Panc1 (cell line): ENCODE measurements at regions not wholly inside any gene's neighbourhood (a gene's known extent, or its start where the extent isn't known, plus 50 kb on each side); places are given as distances from the start of the nearest gene placed in this dataset.

Experiments
- ATAC-seq: fragments of 200-7000 bp; cut with Tn5 transposase; 2 replicates; pipeline ENCODE4 v1.9.1; 2020; ENCODE audit warnings: mild to moderate bottlenecking, moderate library complexity
- BruUV-seq: library from RNA; stranded (reverse); fragments of 400-500 nt; replicated peaks from 2 replicates; lab custom pipeline; 2021; lab: Mats Ljungman, UMichigan
- CTCF ChIA-PET: fragments of 300-600 bp; sonication (Branson Sonifier 250); formaldehyde crosslinking; loops from one replicate; lab custom pipeline; 2022; ENCODE audit warnings: antibody characterized with exemption; lab: Charles Lee
- POLR2A ChIA-PET: fragments of 300-600 bp; sonication (Branson Sonifier 250); formaldehyde crosslinking; loops from one replicate; lab custom pipeline; 2022; ENCODE audit warnings: antibody characterized with exemption; lab: Charles Lee
- DNase-seq: peaks from one replicate; pipeline ENCODE4 v3.0.0-alpha.2; 2010; ENCODE audit warnings: low read depth, low spot score
- H3K27ac ChIP-seq: 2 replicates; pipeline ENCODE4 v1.5.1; 2011; ENCODE audit warnings: mild to moderate bottlenecking, low read length, inconsistent platforms
- H3K27me3 ChIP-seq: fragments of 200-500 bp; sonication (Bioruptor generic); 2 replicates; pipeline ENCODE4 v1.6.0; 2014; ENCODE audit warnings: low read length, inconsistent platforms; ENCODE audit not compliant: control insufficient read depth, insufficient read depth
- H3K36me3 ChIP-seq: fragments of 200-500 bp; sonication (Bioruptor generic); 2 replicates; pipeline ENCODE4 v1.5.1; 2014; ENCODE audit warnings: inconsistent platforms, mild to moderate bottlenecking, low read length, moderate library complexity; ENCODE audit not compliant: control insufficient read depth, insufficient read depth
- H3K4me1 ChIP-seq: 2 replicates; pipeline ENCODE4 v1.5.1; 2011; ENCODE audit warnings: inconsistent platforms, mild to moderate bottlenecking, low read length, moderate library complexity; ENCODE audit not compliant: control insufficient read depth, insufficient read depth
- H3K4me3 ChIP-seq, 2 experiments: 2 replicates each; pipeline ENCODE4 v1.5.1; 2011 to 2012; ENCODE audit warnings: low read depth in 2 of 2, low read length in 2 of 2, mild to moderate bottlenecking in 2 of 2, inconsistent platforms in 1 of 2, moderate library complexity in 1 of 2
- H3K9me3 ChIP-seq: fragments of 200-500 bp; sonication (Bioruptor generic); 2 replicates; pipeline ENCODE4 v1.5.1; 2014; ENCODE audit warnings: low read depth, mild to moderate bottlenecking, inconsistent platforms, low read length, moderate library complexity; ENCODE audit not compliant: control insufficient read depth, insufficient read depth
- POLR2AphosphoS5 ChIP-seq: IDR thresholded peaks from 2 replicates; pipeline ENCODE4 v1.6.1; 2012; ENCODE audit warnings: mild to moderate bottlenecking, low read depth, low read length, moderate library complexity
- SIN3A ChIP-seq: IDR thresholded peaks from 2 replicates; pipeline ENCODE4 v1.6.1; 2012; ENCODE audit warnings: low read depth, mild to moderate bottlenecking, low read length, moderate library complexity, borderline replicate concordance; ENCODE audit not compliant: insufficient read depth
- TCF7L2 ChIP-seq: IDR thresholded peaks from 2 replicates; pipeline ENCODE4 v1.6.1; 2011; ENCODE audit warnings: mild to moderate bottlenecking, low read depth, low read length, inconsistent platforms
- in situ Hi-C: cut with HindIII; loops from 2 replicates; pipeline ENCODE4 v1.10.0; 2016; ENCODE audit warnings: low sequenced_read_pairs, low pct_unique_long_range_greater_than_20kb
- intact Hi-C: fragments of 100-400 bp; cut with micrococcal nuclease; formaldehyde crosslinking; loops from one replicate; pipeline ENCODE4 v1.10.0; 2022; ENCODE audit not compliant: unreplicated experiment
- TF ChIP-seq, protein P1 (sequence below), 2 experiments: IDR thresholded peaks; 2 replicates each; pipeline ENCODE4 v1.6.1; 2011 to 2012; ENCODE audit warnings: low read depth in 2 of 2, control low read depth in 1 of 2, low read length in 1 of 2, mild to moderate bottlenecking in 1 of 2, moderate library complexity in 1 of 2; ENCODE audit not compliant: insufficient read depth in 1 of 2
- TF ChIP-seq, protein P2 (sequence below): fragments of 450-650 bp; IDR thresholded peaks from 2 replicates; pipeline ENCODE4 v1.5.1; 2017; ENCODE audit warnings: mild to moderate bottlenecking

DNA sequence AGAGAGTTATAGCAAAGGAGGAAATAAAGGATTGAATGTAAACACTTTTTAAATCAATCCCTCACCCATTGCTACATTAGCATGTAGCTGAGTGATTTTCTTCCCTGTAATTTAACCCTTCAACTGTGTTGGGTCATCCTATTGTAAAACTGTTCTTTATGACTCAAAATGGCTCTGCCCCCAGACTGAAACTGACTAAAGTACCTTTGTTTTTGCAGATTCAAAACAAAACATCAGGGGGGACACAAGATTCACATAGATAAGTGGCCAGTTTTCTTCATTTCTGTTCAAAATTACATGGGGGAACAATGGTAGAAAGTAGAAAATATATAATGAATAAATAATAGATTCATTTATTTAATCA lies 268.4 kb downstream of the IGSF11 start:
- Histone ChIP-seq H3K27me3 (no peaks in the 10 kb centered on the region), H3K27ac (no peak overlapping the region), H3K4me3 (no peak overlapping the region), H3K36me3 (no peaks in the 10 kb centered on the region), H3K9me3 (no peaks in the 10 kb centered on the region), H3K4me1 (no peaks in the 10 kb centered on the region)
- ATAC-seq = no peak
- POLR2A ChIA-PET = no interaction called here
- in situ Hi-C loops = no loop called here
- TF ChIP-seq SIN3A (no peak), TCF7L2 (no peak), POLR2AphosphoS5 (no peak)
- TF ChIP-seq, protein P1, sequence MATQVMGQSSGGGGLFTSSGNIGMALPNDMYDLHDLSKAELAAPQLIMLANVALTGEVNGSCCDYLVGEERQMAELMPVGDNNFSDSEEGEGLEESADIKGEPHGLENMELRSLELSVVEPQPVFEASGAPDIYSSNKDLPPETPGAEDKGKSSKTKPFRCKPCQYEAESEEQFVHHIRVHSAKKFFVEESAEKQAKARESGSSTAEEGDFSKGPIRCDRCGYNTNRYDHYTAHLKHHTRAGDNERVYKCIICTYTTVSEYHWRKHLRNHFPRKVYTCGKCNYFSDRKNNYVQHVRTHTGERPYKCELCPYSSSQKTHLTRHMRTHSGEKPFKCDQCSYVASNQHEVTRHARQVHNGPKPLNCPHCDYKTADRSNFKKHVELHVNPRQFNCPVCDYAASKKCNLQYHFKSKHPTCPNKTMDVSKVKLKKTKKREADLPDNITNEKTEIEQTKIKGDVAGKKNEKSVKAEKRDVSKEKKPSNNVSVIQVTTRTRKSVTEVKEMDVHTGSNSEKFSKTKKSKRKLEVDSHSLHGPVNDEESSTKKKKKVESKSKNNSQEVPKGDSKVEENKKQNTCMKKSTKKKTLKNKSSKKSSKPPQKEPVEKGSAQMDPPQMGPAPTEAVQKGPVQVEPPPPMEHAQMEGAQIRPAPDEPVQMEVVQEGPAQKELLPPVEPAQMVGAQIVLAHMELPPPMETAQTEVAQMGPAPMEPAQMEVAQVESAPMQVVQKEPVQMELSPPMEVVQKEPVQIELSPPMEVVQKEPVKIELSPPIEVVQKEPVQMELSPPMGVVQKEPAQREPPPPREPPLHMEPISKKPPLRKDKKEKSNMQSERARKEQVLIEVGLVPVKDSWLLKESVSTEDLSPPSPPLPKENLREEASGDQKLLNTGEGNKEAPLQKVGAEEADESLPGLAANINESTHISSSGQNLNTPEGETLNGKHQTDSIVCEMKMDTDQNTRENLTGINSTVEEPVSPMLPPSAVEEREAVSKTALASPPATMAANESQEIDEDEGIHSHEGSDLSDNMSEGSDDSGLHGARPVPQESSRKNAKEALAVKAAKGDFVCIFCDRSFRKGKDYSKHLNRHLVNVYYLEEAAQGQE (IDR thresholded peaks at IDR 0.05; ENCODE audit: insufficient read depth in 1 of 2, low read depth in 2 of 2, low read length in 1 of 2) = no peak
- TF ChIP-seq, protein P2, sequence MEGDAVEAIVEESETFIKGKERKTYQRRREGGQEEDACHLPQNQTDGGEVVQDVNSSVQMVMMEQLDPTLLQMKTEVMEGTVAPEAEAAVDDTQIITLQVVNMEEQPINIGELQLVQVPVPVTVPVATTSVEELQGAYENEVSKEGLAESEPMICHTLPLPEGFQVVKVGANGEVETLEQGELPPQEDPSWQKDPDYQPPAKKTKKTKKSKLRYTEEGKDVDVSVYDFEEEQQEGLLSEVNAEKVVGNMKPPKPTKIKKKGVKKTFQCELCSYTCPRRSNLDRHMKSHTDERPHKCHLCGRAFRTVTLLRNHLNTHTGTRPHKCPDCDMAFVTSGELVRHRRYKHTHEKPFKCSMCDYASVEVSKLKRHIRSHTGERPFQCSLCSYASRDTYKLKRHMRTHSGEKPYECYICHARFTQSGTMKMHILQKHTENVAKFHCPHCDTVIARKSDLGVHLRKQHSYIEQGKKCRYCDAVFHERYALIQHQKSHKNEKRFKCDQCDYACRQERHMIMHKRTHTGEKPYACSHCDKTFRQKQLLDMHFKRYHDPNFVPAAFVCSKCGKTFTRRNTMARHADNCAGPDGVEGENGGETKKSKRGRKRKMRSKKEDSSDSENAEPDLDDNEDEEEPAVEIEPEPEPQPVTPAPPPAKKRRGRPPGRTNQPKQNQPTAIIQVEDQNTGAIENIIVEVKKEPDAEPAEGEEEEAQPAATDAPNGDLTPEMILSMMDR = no peak
- no TSS peak for BruUV-seq
- DNase-seq = no peak
- intact Hi-C loops = no loop called here
- CTCF ChIA-PET = no interaction called here

DNA sequence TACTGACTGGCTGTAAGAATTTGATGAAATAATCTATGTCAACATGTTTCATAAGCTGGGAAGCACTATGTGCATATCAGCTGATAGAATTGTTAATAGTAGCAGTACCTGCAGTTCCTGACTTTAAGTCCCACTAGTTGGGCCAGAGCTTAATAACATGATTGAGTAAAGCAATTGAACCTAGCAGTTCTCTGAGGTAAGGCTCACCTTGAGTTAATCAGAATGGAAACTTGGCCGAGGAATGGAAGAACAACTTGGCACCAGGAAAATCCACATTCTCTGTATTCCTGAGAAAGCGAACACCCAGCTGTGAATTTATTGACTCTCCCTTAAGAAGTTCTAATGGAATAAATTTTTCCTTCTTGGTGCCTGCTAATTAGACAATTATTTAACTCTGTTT lies 262.6 kb downstream of the IGSF11 start:
- no peaks in the 10 kb centered on the region for H3K36me3 ChIP-seq
- no peak overlapping the region for H3K27ac ChIP-seq
- H3K4me3 ChIP-seq = no peak overlapping the region
- ATAC-seq = no peak
- POLR2A ChIA-PET = no interaction called here
- H3K4me1 ChIP-seq = no peaks in the 10 kb centered on the region
- no TSS peak for BruUV-seq
- intact Hi-C loops (no loop called here), in situ Hi-C loops (no loop called here)
- CTCF ChIA-PET = no interaction called here
- no peaks in the 10 kb centered on the region for H3K9me3 ChIP-seq
- H3K27me3 ChIP-seq = no peaks in the 10 kb centered on the region
- DNase-seq = no peak
- TF ChIP-seq POLR2AphosphoS5 (no peak), SIN3A (no peak), TCF7L2 (no peak)
- TF ChIP-seq, protein P2 = no peak
- TF ChIP-seq, protein P1 (IDR thresholded peaks at IDR 0.05; ENCODE audit: insufficient read depth in 1 of 2, low read depth in 2 of 2, low read length in 1 of 2) = no peak
